HEK293T (cell line): ENCODE measurements at regions not wholly inside any gene's neighbourhood (a gene's known extent, or its start where the extent isn't known, plus 50 kb on each side); places are given as distances from the start of the nearest gene placed in this dataset.
"Not testable (repeated sequence)": the region's sequence is repeated elsewhere in the genome, so short reads cannot be mapped to it uniquely, and the experiment has no call there.

ENCODE experiments used
- CTCF ChIA-PET: fragments of 350-600 bp; formaldehyde crosslinking; extraction: SDS; loops from one replicate; lab custom pipeline; 2021; ENCODE audit warnings: antibody characterized with exemption, inconsistent platforms; lab: Yijun Ruan, JAX
- POLR2A ChIA-PET: fragments of 350-600 bp; formaldehyde crosslinking; extraction: SDS; loops from one replicate; lab custom pipeline; 2020; ENCODE audit warnings: antibody characterized with exemption, inconsistent platforms; lab: Yijun Ruan, JAX
- DNase-seq: peaks from one replicate; pipeline ENCODE4 v3.0.0; 2012; ENCODE audit warnings: mixed read lengths; ENCODE audit errors: extremely low spot score

- CTCF ChIA-PET, POLR2A ChIA-PET, DNase-seq: not testable (repeated sequence)
These were observed 59.5 kb upstream of the FAM90A26 start for GRCh38 chr4:9110700-9111099.

- DNase-seq, POLR2A ChIA-PET: not testable (repeated sequence)
- CTCF ChIA-PET: interaction anchor here (1.7 kb wide), 1 partner anchor 103 kb away, joined by 5 read pairs; no protein-coding TSS in a partner anchor
These were observed 67.1 kb upstream of the FAM90A26 start for GRCh38 chr4:9103148-9103524.

- POLR2A ChIA-PET: not testable (repeated sequence)
These were observed 67.6 kb upstream of the FAM90A26 start for GRCh38 chr4:9102471-9103147.

GRCh38 chr4:9096330-9096729 is 73.9 kb upstream of the FAM90A26 start:
- DNase-seq, CTCF ChIA-PET, POLR2A ChIA-PET: not testable (repeated sequence)

More at GRCh38 chr4:9102471-9103147, 67.6 kb upstream of the FAM90A26 start:
- DNase-seq: not testable (repeated sequence)
- CTCF ChIA-PET: interaction anchor here (1.7 kb wide), 1 partner anchor 102 kb away, joined by 5 read pairs; no protein-coding TSS in a partner anchor

- DNase-seq, POLR2A ChIA-PET, CTCF ChIA-PET: not testable (repeated sequence)
These were observed 91.4 kb upstream of the FAM90A26 start for GRCh38 chr4:9078796-9079195.

DNA sequence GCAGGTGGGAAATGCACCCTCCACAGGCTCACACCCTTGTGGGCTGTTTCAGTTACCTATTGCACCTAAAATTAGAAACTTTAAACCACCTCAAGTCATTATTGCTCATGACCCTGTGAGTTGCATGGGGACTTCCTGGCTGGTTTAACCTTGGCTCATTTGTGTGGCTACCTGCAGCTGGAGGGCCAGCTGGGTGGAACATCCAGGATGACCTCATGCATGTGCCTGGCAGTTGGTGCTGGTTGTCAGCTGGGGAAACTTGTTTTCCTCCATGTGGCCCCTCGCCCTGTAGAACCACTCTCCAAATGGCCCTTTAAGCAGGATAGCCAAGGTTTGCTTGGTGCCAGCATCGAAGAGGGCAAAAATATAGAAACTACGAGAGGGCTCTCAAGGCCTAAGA is 93.2 kb upstream of the FAM90A26 start:
- POLR2A ChIA-PET, DNase-seq, CTCF ChIA-PET: not testable (repeated sequence)

GRCh38 chr4:9076486-9076885 is 93.7 kb upstream of the FAM90A26 start:
- POLR2A ChIA-PET, CTCF ChIA-PET, DNase-seq: not testable (repeated sequence)

DNA sequence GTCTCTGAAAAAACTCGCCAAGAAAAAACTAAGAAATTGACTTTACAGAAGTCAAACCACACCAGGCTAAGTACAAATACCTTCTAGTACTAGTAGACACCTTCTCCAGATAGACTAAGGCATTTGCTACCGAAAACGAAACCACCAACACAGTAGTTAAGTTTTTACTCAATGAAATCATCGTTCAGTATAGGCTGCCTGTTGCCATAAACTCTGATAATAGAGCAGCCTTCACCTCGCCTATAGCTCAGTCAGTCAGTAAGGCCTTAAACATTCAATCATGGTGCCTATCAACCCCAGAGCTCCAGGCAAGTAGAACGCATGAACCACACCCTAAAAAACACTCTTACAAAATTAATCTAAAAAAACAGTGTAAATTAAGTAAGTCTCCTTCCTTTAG is 96.8 kb upstream of the FAM90A26 start:
- CTCF ChIA-PET, DNase-seq, POLR2A ChIA-PET: not testable (repeated sequence)

GRCh38 chr4:9072521-9073220 is 97.5 kb upstream of the FAM90A26 start:
- POLR2A ChIA-PET, DNase-seq, CTCF ChIA-PET: not testable (repeated sequence)

- POLR2A ChIA-PET, CTCF ChIA-PET, DNase-seq: not testable (repeated sequence)
These were observed 102.3 kb upstream of the FAM90A26 start for GRCh38 chr4:9067923-9068322.

DNA sequence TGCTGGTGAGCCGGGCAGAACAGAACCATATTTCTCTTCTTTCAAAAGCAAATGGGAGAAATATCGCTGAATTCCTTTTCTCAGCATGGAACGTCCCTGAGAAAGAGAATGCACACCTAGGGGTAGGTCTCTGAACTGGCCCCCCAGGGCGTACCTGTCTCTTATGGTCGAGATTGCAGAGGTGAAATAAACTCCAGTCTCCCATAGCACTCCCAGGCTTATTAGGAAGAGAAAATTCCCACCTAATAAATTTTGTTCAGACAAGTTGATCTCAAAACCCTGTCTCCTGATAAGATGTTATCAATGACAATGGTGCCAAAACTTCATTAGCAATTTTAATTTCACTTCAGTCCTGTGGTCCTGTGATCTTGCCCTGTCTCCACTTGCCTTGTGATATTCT is 106.6 kb upstream of the FAM90A26 start:
- CTCF ChIA-PET, POLR2A ChIA-PET, DNase-seq: not testable (repeated sequence)

- CTCF ChIA-PET, POLR2A ChIA-PET, DNase-seq: not testable (repeated sequence)
These were observed 145.3 kb upstream of the FAM90A26 start for GRCh38 chr4:9024866-9025265.

GRCh38 chr4:9009792-9010191 is 138.2 kb upstream of the HMX1 start:
- DNase-seq, POLR2A ChIA-PET: not testable (repeated sequence)
- CTCF ChIA-PET: interaction anchor here (0.7 kb wide), 1 partner anchor 9 kb away, joined by 3 read pairs; no protein-coding TSS in a partner anchor

DNA sequence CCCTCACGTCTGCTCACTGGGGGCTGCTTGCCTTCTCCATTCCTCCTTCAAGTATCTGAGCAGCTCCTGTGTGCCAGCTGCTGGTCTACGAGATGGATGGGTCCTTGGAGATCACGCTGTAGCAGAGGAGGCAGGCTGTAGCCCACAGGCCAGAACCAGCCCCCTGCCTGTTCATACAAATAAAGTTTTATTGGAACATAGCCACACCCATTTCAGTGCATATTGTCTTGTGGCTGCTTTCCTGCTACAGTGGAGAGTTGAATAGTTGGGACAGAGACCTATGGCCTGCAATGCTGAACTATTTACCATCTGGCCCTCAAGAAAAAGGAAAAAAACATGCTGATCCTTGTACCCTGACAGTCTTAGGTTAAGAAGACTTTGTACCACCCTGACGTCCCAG is 136.8 kb upstream of the HMX1 start:
- DNase-seq, POLR2A ChIA-PET, CTCF ChIA-PET: not testable (repeated sequence)

DNA sequence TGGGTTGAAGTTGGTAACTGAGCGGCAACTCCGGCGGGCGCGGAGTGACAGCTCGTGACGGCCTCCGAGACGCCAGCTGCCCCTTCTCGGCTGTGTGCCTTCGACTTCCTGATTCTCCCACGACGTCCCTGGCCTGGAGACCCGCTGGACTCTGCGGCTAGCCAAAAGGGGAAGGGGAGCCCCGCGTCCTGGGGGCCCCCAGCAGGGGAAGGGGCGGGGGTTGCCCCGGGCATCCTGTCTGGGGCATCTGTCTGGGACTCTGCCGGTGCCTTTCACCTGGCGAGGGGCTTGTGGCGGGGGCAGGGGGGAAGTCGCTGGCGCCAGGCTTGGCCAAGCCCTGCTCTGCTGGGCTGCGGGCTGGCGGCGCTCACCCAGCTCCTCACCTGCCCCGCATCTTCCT is 129.5 kb upstream of the HMX1 start:
- DNase-seq, POLR2A ChIA-PET: not testable (repeated sequence)
- CTCF ChIA-PET: interaction anchor here (0.6 to 1.6 kb wide), 3 partner anchors 9 to 102 kb away, joined by 3 to 5 read pairs (median 5); no protein-coding TSS in a partner anchor
